ENCODE measurements at regions not wholly inside any gene's neighbourhood (a gene's known extent, or its start where the extent isn't known, plus 50 kb on each side); places are given as distances from the start of the nearest gene placed in this dataset.

DNA sequence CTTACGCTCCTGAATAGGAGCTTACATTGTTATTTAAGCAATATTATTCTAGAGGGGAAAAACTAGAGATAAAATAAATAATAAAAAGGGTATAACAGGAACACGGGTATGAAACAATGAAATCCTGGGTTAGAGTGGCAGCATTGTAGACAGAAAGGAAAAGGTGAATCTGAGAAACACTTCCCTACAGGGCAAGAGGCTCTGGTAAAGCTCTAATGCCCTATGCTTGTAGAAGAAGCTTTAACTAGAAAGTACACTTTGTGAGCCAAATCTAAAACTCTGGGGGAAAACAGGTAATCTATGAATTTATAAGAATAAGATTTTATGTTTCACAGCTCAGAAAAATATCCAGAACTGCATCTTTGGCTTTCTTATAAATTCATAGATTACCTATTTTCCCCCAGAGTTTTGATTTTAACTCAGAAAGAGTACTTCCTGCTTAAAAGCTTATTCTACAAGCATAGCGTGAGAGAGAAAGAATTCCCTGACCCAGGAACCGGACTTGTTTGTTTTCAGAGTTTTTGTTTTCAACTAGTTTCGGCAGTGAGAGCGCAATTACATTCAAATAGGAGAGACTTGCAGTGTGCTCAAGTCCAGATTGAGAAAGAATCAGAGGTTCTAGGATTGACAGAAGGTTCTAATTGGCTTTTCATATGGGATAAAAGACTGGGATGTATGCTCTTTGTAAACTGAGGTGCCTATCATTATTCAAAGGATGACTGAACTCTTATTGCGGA lies 651.0 kb upstream of the RORB start:
- Histone ChIP-seq H2AFZ (ENCODE audit: low read depth, low read length) (no peak overlapping the region), H3K36me3 (ENCODE audit: insufficient read depth, low read length) (no peaks in the 10 kb centered on the region), H3K4me3 (ENCODE audit: low read depth in 1 of 2, low read length in 2 of 2) (no peak overlapping the region), H3K27ac (ENCODE audit: low read length) (no peak overlapping the region), H3K79me2 (ENCODE audit: insufficient read depth, low read length) (no peaks in the 10 kb centered on the region), H3K9me3 (ENCODE audit: insufficient read depth, low read length, severe bottlenecking) (peaks cover 5% of the 10 kb centered on the region), H4K20me1 (ENCODE audit: insufficient read depth, low read length) (no peaks in the 10 kb centered on the region), H3K4me2 (ENCODE audit: insufficient read depth, low read length) (no peak overlapping the region), H3K9ac (ENCODE audit: low read depth, low read length) (no peak overlapping the region), H3K4me1 (ENCODE audit: insufficient read depth, low read length) (no peaks in the 10 kb centered on the region), H3K27me3 (ENCODE audit: insufficient read depth, low read length, poor library complexity) (no peaks in the 10 kb centered on the region)
- ATAC-seq (ENCODE audit: insufficient read depth, low read depth) (no peak), DNase-seq (no peak)
- no peak for TF ChIP-seq CTCF (IDR thresholded peaks at IDR 0.05; ENCODE audit: borderline replicate concordance, extremely low read depth, low read length, poor library complexity, severe bottlenecking)
- TF ChIP-seq EZH2 (IDR thresholded peaks at IDR 0.05; ENCODE audit: borderline replicate concordance, low read depth, low read length, severe bottlenecking): no peak

GRCh38 chr9:73847536-73847935 lies 649.6 kb upstream of the RORB start:
- Histone ChIP-seq H3K27me3 (ENCODE audit: insufficient read depth, low read length, poor library complexity) (no peaks in the 10 kb centered on the region), H3K9me3 (ENCODE audit: insufficient read depth, low read length, severe bottlenecking) (peaks cover 5% of the 10 kb centered on the region), H4K20me1 (ENCODE audit: insufficient read depth, low read length) (no peaks in the 10 kb centered on the region), H3K4me3 (ENCODE audit: low read depth in 1 of 2, low read length in 2 of 2) (no peak overlapping the region), H2AFZ (ENCODE audit: low read depth, low read length) (0 out of 2 replicates have a peak overlapping the region, but pooled peaks have one; percentile 39), H3K27ac (ENCODE audit: low read length) (no peak overlapping the region), H3K4me2 (ENCODE audit: insufficient read depth, low read length) (no peak overlapping the region), H3K9ac (ENCODE audit: low read depth, low read length) (no peak overlapping the region), H3K4me1 (ENCODE audit: insufficient read depth, low read length) (no peaks in the 10 kb centered on the region), H3K79me2 (ENCODE audit: insufficient read depth, low read length) (no peaks in the 10 kb centered on the region), H3K36me3 (ENCODE audit: insufficient read depth, low read length) (no peaks in the 10 kb centered on the region)
- no peak for DNase-seq
- TF ChIP-seq EZH2 (IDR thresholded peaks at IDR 0.05; ENCODE audit: borderline replicate concordance, low read depth, low read length, severe bottlenecking) (no peak), CTCF (IDR thresholded peaks at IDR 0.05; ENCODE audit: borderline replicate concordance, extremely low read depth, low read length, poor library complexity, severe bottlenecking) (no peak)
- ATAC-seq (ENCODE audit: insufficient read depth, low read depth): no peak

DNA sequence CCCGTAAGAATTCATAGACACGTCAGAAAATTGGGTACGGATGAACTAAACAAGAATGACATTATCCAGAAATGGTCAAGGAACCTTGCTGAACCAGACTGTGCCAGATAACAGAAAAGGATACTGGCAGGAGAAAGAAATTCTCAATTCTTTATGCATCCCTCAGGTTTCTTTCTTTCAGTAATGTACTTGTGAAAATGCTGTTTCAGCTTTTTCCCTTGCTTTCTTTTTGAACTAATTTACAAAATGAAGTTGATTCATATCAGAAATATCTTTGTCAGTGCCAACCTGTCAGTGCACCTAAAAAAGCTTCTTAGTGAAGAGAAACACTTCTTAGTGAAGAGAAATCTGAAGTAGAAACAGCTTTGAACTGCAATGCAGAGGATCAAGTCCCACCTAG lies 643.6 kb upstream of the RORB start:
- no peak for ATAC-seq (ENCODE audit: insufficient read depth, low read depth)
- TF ChIP-seq EZH2 (IDR thresholded peaks at IDR 0.05; ENCODE audit: borderline replicate concordance, low read depth, low read length, severe bottlenecking): no peak
- no peak for TF ChIP-seq CTCF (IDR thresholded peaks at IDR 0.05; ENCODE audit: borderline replicate concordance, extremely low read depth, low read length, poor library complexity, severe bottlenecking)
- H3K9me3 ChIP-seq (ENCODE audit: insufficient read depth, low read length, severe bottlenecking): peaks cover 5% of the 10 kb centered on the region
- no peak overlapping the region for H3K4me3 ChIP-seq (ENCODE audit: low read depth in 1 of 2, low read length in 2 of 2)
- no peak overlapping the region for H3K9ac ChIP-seq (ENCODE audit: low read depth, low read length)
- no peak overlapping the region for H2AFZ ChIP-seq (ENCODE audit: low read depth, low read length)
- H3K27ac ChIP-seq (ENCODE audit: low read length): no peak overlapping the region
- H3K36me3 ChIP-seq (ENCODE audit: insufficient read depth, low read length): no peaks in the 10 kb centered on the region
- H3K79me2 ChIP-seq (ENCODE audit: insufficient read depth, low read length): no peaks in the 10 kb centered on the region
- no peaks in the 10 kb centered on the region for H4K20me1 ChIP-seq (ENCODE audit: insufficient read depth, low read length)
- no peak for DNase-seq
- H3K27me3 ChIP-seq (ENCODE audit: insufficient read depth, low read length, poor library complexity): no peaks in the 10 kb centered on the region
- no peaks in the 10 kb centered on the region for H3K4me1 ChIP-seq (ENCODE audit: insufficient read depth, low read length)
- H3K4me2 ChIP-seq (ENCODE audit: insufficient read depth, low read length): no peak overlapping the region
